ENCODE measurements at regions not wholly inside any gene's neighbourhood (a gene's known extent, or its start where the extent isn't known, plus 50 kb on each side); places are given as distances from the start of the nearest gene placed in this dataset.

DNA sequence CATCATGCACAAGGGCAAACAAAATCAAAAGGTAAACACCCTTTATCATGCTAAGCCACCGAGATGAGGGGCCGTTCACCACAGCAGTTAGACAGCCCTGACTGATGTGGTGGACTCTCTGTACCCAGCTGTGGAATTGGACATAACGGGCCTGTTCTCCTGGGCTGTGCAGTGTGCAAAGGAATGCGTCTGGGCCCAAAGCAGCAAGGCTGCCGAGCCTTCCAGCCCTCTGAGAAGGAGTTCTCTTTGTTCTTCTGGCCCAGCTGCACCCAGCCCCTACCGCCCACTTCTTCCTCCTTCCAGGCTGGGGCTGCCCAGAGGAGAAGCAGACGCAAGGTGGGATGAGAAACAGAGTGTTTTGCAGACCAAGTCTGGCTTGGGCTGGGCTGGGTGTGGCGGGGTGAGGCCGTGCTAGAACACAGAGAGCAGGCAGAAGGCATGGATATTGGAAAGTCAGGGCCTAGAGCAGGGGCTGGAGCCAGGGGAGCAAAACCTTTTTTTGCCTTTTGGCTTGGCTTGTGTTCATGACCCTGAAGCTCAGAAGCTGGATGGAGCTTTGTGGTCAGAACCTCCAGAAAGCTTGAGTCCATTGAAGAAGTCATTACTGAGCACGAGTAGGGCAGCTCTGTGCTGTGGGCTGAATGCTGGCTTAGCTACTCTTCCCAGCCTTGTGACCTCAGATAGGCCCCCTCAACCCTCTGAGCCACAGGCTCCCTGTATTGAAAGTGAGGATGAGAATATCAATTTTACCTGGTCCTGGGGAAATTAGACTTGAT lies 49.8 kb upstream of the SH3PXD2B start:
- no peak for DNase-seq (ENCODE audit: low read depth)
- H3K4me3 ChIP-seq (ENCODE audit: control insufficient read depth, low read depth, low read length), result no peak overlapping the region
- no peak for TF ChIP-seq CTCF (conservative IDR thresholded peaks at IDR 0.05; ENCODE audit: control insufficient read depth, insufficient read depth, low read depth, low read length)

All from fibroblast of mammary gland (primary cell).